ENCODE measurements at regions not wholly inside any gene's neighbourhood (a gene's known extent, or its start where the extent isn't known, plus 50 kb on each side); places are given as distances from the start of the nearest gene placed in this dataset.

- TF ChIP-seq, protein P1, sequence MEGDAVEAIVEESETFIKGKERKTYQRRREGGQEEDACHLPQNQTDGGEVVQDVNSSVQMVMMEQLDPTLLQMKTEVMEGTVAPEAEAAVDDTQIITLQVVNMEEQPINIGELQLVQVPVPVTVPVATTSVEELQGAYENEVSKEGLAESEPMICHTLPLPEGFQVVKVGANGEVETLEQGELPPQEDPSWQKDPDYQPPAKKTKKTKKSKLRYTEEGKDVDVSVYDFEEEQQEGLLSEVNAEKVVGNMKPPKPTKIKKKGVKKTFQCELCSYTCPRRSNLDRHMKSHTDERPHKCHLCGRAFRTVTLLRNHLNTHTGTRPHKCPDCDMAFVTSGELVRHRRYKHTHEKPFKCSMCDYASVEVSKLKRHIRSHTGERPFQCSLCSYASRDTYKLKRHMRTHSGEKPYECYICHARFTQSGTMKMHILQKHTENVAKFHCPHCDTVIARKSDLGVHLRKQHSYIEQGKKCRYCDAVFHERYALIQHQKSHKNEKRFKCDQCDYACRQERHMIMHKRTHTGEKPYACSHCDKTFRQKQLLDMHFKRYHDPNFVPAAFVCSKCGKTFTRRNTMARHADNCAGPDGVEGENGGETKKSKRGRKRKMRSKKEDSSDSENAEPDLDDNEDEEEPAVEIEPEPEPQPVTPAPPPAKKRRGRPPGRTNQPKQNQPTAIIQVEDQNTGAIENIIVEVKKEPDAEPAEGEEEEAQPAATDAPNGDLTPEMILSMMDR (IDR thresholded peaks at IDR 0.05) = no peak
- no peak for TF ChIP-seq POLR2A (IDR thresholded peaks at IDR 0.05)
Observed at GRCh38 chrX:40290517-40290916, 192.8 kb upstream of the BCOR start.

All from testis (tissue), 2 donors.